IMR-90 (cell line): ENCODE measurements at regions not wholly inside any gene's neighbourhood (a gene's known extent, or its start where the extent isn't known, plus 50 kb on each side); places are given as distances from the start of the nearest gene placed in this dataset.

Source experiments
- BHLHE40 ChIP-seq: fragments of 150-350 bp; IDR thresholded peaks from 2 replicates; pipeline ENCODE4 v1.6.1; 2016; ENCODE audit warnings: mild to moderate bottlenecking, low read depth, low read length
- CHD1 ChIP-seq: IDR thresholded peaks from 2 replicates; pipeline ENCODE4 v1.6.1; 2012; ENCODE audit warnings: low read depth, low read length, improper control_type of control experiment
- FOS ChIP-seq: fragments of 150-350 bp; IDR thresholded peaks from 2 replicates; pipeline ENCODE4 v1.6.1; 2016; ENCODE audit warnings: low read depth, low read length
- MXI1 ChIP-seq: IDR thresholded peaks from 2 replicates; pipeline ENCODE4 v1.6.1; 2012; ENCODE audit warnings: low read depth, mild to moderate bottlenecking, low read length, moderate library complexity, borderline replicate concordance
- POLR2A ChIP-seq: IDR thresholded peaks from 2 replicates; pipeline ENCODE4 v1.6.1; 2012; ENCODE audit warnings: mild to moderate bottlenecking, low read depth, low read length
- RFX5 ChIP-seq: IDR thresholded peaks from 2 replicates; pipeline ENCODE4 v1.8.0; 2012; ENCODE audit warnings: low read depth, mild to moderate bottlenecking, low read length, moderate library complexity
- SMC3 ChIP-seq: fragments of 150-350 bp; IDR thresholded peaks from 2 replicates; pipeline ENCODE4 v1.6.1; 2016; ENCODE audit warnings: low read depth, mild to moderate bottlenecking, antibody characterized with exemption, low read length, moderate library complexity
- TF ChIP-seq, protein P1 (sequence below): conservative IDR thresholded peaks from 2 replicates; pipeline ENCODE4 v1.5.1; 2012; ENCODE audit warnings: mild to moderate bottlenecking, low read depth, low read length, improper control_type of control experiment

DNA sequence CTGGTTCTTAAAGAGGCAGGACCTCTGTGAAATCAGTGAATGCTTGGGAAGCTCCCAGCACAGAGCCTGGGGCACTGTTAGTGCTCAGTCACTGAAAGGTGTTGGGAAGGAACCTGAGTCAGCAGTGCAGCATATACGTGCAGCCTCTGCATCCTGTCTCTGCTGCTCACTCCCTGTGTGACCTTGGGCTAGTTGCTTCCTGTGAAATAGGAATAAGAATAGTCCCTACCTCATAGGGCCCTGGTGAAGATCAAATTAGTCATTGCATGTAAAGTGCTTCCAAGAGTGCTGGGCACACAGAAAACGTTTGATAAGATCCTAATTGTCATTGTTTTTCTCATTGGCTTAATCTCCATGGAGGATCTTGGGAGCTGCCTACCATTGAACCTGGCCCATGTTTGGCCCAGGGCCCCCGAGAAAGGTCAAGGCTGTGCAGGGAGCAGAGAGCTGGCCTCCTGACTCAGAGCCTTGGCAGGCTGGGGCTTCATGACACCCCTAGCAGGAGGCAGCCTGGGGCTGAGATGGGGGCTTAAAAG lies 73.3 kb upstream of the COL13A1 start:
- TF ChIP-seq, protein P1, sequence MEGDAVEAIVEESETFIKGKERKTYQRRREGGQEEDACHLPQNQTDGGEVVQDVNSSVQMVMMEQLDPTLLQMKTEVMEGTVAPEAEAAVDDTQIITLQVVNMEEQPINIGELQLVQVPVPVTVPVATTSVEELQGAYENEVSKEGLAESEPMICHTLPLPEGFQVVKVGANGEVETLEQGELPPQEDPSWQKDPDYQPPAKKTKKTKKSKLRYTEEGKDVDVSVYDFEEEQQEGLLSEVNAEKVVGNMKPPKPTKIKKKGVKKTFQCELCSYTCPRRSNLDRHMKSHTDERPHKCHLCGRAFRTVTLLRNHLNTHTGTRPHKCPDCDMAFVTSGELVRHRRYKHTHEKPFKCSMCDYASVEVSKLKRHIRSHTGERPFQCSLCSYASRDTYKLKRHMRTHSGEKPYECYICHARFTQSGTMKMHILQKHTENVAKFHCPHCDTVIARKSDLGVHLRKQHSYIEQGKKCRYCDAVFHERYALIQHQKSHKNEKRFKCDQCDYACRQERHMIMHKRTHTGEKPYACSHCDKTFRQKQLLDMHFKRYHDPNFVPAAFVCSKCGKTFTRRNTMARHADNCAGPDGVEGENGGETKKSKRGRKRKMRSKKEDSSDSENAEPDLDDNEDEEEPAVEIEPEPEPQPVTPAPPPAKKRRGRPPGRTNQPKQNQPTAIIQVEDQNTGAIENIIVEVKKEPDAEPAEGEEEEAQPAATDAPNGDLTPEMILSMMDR, result no peak
- TF ChIP-seq SMC3 (no peak), MXI1 (no peak), FOS (no peak), POLR2A (no peak), BHLHE40 (no peak), RFX5 (no peak), CHD1 (no peak)
